ENCODE measurements at regions not wholly inside any gene's neighbourhood (a gene's known extent, or its start where the extent isn't known, plus 50 kb on each side); places are given as distances from the start of the nearest gene placed in this dataset.

- no peak for DNase-seq
These were observed 215.4 kb downstream of the UACA start for GRCh38 chr15:70547846-70548487.

GRCh38 chr15:70545526-70545925 lies 217.8 kb downstream of the UACA start:
- no peak for DNase-seq

GRCh38 chr15:70541511-70541910 lies 221.8 kb downstream of the UACA start:
- DNase-seq = no peak

- DNase-seq = no peak
These were observed 223.3 kb downstream of the UACA start for GRCh38 chr15:70539912-70540530.

- no peak for DNase-seq
These were observed 223.9 kb downstream of the UACA start for GRCh38 chr15:70539409-70539808.

GRCh38 chr15:70538278-70538677 lies 225.1 kb downstream of the UACA start:
- no peak for DNase-seq

- no peak for DNase-seq
These were observed 227.4 kb downstream of the UACA start for GRCh38 chr15:70535955-70536338.

GRCh38 chr15:70535071-70535954 lies 228.0 kb downstream of the UACA start:
- no peak for DNase-seq

- no peak for DNase-seq
These were observed 229.2 kb downstream of the UACA start for GRCh38 chr15:70533931-70534742.

- no peak for DNase-seq
These were observed 230.7 kb downstream of the UACA start for GRCh38 chr15:70532531-70533186.

- DNase-seq = no peak
These were observed 231.8 kb downstream of the UACA start for GRCh38 chr15:70531576-70531975.

GRCh38 chr15:70530906-70531305 lies 232.5 kb downstream of the UACA start:
- no peak for DNase-seq

- no peak for DNase-seq
These were observed 232.9 kb downstream of the UACA start for GRCh38 chr15:70530503-70530902.

- no peak for DNase-seq
These were observed 233.3 kb downstream of the UACA start for GRCh38 chr15:70530017-70530499.

- DNase-seq = no peak
These were observed 234.5 kb downstream of the UACA start for GRCh38 chr15:70528816-70529215.

GRCh38 chr15:70528270-70528706 lies 235.1 kb downstream of the UACA start:
- DNase-seq = no peak

GRCh38 chr15:70526974-70527325 lies 236.4 kb downstream of the UACA start:
- no peak for DNase-seq

- peak; percentile 84 for DNase-seq
These were observed 237.0 kb downstream of the UACA start for GRCh38 chr15:70526221-70526973.

GRCh38 chr15:70525551-70525950 lies 237.8 kb downstream of the UACA start:
- DNase-seq = no peak

GRCh38 chr15:70524470-70524869 lies 238.9 kb downstream of the UACA start:
- DNase-seq = no peak

GRCh38 chr15:70523616-70524015 lies 239.7 kb downstream of the UACA start:
- no peak for DNase-seq

- DNase-seq = no peak
These were observed 240.2 kb downstream of the UACA start for GRCh38 chr15:70523192-70523591.
